ENCODE measurements at regions not wholly inside any gene's neighbourhood (a gene's known extent, or its start where the extent isn't known, plus 50 kb on each side); places are given as distances from the start of the nearest gene placed in this dataset.

DNA sequence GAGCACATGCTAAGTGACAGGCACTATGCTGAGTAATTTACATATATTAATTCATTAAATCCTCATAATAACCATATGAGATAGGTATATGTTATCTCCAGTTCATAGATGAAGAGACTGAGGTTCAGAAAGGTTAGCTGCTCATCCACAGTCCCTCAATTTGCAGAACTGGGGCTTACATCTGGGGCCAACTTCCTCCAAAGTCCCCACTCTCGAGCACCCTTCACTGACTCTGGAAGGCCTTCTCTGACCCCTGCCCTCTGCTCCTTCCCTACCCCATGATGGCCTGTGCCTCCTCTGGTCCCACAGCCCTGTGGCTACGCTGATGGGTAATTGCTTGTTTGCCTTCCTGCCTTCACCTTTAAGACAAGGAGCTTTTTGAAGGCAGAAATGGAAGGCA is 71.6 kb downstream of the C5orf15 start:
- TF ChIP-seq, protein P1, sequence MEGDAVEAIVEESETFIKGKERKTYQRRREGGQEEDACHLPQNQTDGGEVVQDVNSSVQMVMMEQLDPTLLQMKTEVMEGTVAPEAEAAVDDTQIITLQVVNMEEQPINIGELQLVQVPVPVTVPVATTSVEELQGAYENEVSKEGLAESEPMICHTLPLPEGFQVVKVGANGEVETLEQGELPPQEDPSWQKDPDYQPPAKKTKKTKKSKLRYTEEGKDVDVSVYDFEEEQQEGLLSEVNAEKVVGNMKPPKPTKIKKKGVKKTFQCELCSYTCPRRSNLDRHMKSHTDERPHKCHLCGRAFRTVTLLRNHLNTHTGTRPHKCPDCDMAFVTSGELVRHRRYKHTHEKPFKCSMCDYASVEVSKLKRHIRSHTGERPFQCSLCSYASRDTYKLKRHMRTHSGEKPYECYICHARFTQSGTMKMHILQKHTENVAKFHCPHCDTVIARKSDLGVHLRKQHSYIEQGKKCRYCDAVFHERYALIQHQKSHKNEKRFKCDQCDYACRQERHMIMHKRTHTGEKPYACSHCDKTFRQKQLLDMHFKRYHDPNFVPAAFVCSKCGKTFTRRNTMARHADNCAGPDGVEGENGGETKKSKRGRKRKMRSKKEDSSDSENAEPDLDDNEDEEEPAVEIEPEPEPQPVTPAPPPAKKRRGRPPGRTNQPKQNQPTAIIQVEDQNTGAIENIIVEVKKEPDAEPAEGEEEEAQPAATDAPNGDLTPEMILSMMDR (IDR thresholded peaks at IDR 0.05; ENCODE audit: low read depth, low read length): no peak
- no peak for TF ChIP-seq EZH2phosphoT487 (IDR thresholded peaks at IDR 0.05; ENCODE audit: low read depth)

Measured in OCI-LY3 (cell line).